HepG2 (cell line): ENCODE measurements at regions not wholly inside any gene's neighbourhood (a gene's known extent, or its start where the extent isn't known, plus 50 kb on each side); places are given as distances from the start of the nearest gene placed in this dataset.

Experiments used
- ATAC-seq: fragments of 200-7000 bp; cut with Tn5 transposase; 3 replicates; pipeline ENCODE4 v1.9.1; 2020; ENCODE audit warnings: mild to moderate bottlenecking, moderate library complexity
- BruUV-seq: library from RNA; stranded (reverse); fragments of 400-500 nt; replicated peaks from 2 replicates; lab custom pipeline; 2021; lab: Mats Ljungman, UMichigan
- CTCF ChIA-PET: fragments of 300-600 bp; formaldehyde crosslinking; extraction: SDS; loops from one replicate; lab custom pipeline; 2021; ENCODE audit warnings: low total read pairs, inconsistent platforms, low intra/inter-chr PET ratio; lab: Yijun Ruan, JAX
- POLR2A ChIA-PET: fragments of 350-600 bp; sonication (Branson Sonifier 250); formaldehyde crosslinking; loops from one replicate; lab custom pipeline; 2020; ENCODE audit warnings: antibody characterized with exemption, inconsistent platforms; lab: Yijun Ruan, JAX
- DNase-seq: peaks from one replicate; pipeline ENCODE4 v3.0.0-alpha.2; 2015; ENCODE audit warnings: low spot score
- FAIRE-seq: peaks from 3 replicates; lab custom pipeline; 2011; peaks lifted over from hg19 to GRCh38; lab: Jason Lieb, UNC
- H2AFZ ChIP-seq: one replicate; pipeline ENCODE4 v1.6.1; 2011; ENCODE audit warnings: low read length, inconsistent platforms
- H3K27ac ChIP-seq: fragments of 300-600 bp; 3 replicates; pipeline ENCODE4 v1.8.0; 2011; ENCODE audit warnings: mixed run types, mild to moderate bottlenecking, mixed read lengths, low read length, inconsistent platforms; ENCODE audit not compliant: insufficient read depth; ENCODE audit errors: extremely low read length
- H3K27me3 ChIP-seq, 2 experiments: fragments of 200-600 bp in 1 of 2; 2 replicates in 1 of 2; 3 replicates in 1 of 2; pipeline versions ENCODE4 v1.6.0 to v1.8.0; 2011; ENCODE audit warnings: low read length in 2 of 2, mild to moderate bottlenecking in 2 of 2, moderate library complexity in 2 of 2, inconsistent platforms in 1 of 2; ENCODE audit not compliant: insufficient read depth in 2 of 2, control insufficient read depth in 1 of 2
- H3K36me3 ChIP-seq, 2 experiments: fragments of 200-600 bp in 1 of 2; replicated peaks in 1 of 2; 2 replicates in 1 of 2; 3 replicates in 1 of 2; pipeline versions ENCODE4 v1.5.1 to v1.8.0; 2011; ENCODE audit warnings: low read length in 2 of 2, inconsistent platforms in 1 of 2; ENCODE audit not compliant: insufficient read depth in 2 of 2, control insufficient read depth in 1 of 2
- H3K4me1 ChIP-seq: 2 replicates; pipeline ENCODE4 v1.5.1; 2012; ENCODE audit warnings: low read length, inconsistent platforms; ENCODE audit not compliant: insufficient read depth
- H3K4me2 ChIP-seq: 2 replicates; pipeline ENCODE4 v1.6.0; 2011; ENCODE audit warnings: low read depth, low read length, inconsistent platforms
- H3K4me3 ChIP-seq, 3 experiments: fragments of 200-600 bp in 1 of 3; sonication (generic), shearing (Covaris generic) in 1 of 3; replicated peaks in 1 of 3; 2 replicates each; pipeline ENCODE4 v1.5.1; 2011 to 2016; ENCODE audit warnings: low read length in 3 of 3, inconsistent platforms in 2 of 3, low read depth in 2 of 3, mild to moderate bottlenecking in 2 of 3, control low read depth in 1 of 3, mixed read lengths in 1 of 3; ENCODE audit not compliant: insufficient read depth in 1 of 3
- H3K79me2 ChIP-seq: one replicate; pipeline ENCODE4 v1.6.1; 2011; ENCODE audit warnings: low read length, inconsistent platforms; ENCODE audit not compliant: insufficient read depth
- H3K9ac ChIP-seq: 2 replicates; pipeline ENCODE4 v1.6.0; 2011; ENCODE audit warnings: mild to moderate bottlenecking, low read depth, low read length, inconsistent platforms; ENCODE audit not compliant: insufficient read depth
- H3K9me3 ChIP-seq: 2 replicates; pipeline ENCODE4 v1.5.1; 2012; ENCODE audit warnings: mild to moderate bottlenecking, low read length
- H4K20me1 ChIP-seq: 2 replicates; pipeline ENCODE4 v1.6.0; 2011; ENCODE audit warnings: inconsistent platforms, mild to moderate bottlenecking, low read length, moderate library complexity; ENCODE audit not compliant: insufficient read depth
- AFF4 ChIP-seq: sonication (generic); formaldehyde crosslinking; IDR thresholded peaks from 2 replicates; pipeline ENCODE4 v1.4.0; 2020; ENCODE audit warnings: missing genetic modification reagents
- BCLAF1 ChIP-seq: fragments of 450-650 bp; IDR thresholded peaks from 2 replicates; pipeline ENCODE4 v1.6.1; 2017; ENCODE audit warnings: mild to moderate bottlenecking
- DNMT1 ChIP-seq: sonication (generic); formaldehyde crosslinking; IDR thresholded peaks from 2 replicates; pipeline ENCODE4 v1.5.1; 2020; ENCODE audit warnings: mild to moderate bottlenecking, missing genetic modification reagents
- FOXA3 ChIP-seq: IDR thresholded peaks from 2 replicates; pipeline ENCODE4 v1.6.1; 2016; ENCODE audit warnings: missing genetic modification reagents, missing compliant biosample characterization
- GTF2F1 ChIP-seq: fragments of 150-350 bp; IDR thresholded peaks from 2 replicates; pipeline ENCODE4 v1.6.1; 2014; ENCODE audit warnings: low read length
- HNRNPK ChIP-seq: fragments of 200-400 bp; formaldehyde crosslinking; IDR thresholded peaks from 2 replicates; pipeline ENCODE4 v1.6.1; 2018; ENCODE audit warnings: low read length, low read depth, moderate library complexity, mild to moderate bottlenecking; ENCODE audit not compliant: poor library complexity, severe bottlenecking
- RCOR2 ChIP-seq: IDR thresholded peaks from 2 replicates; pipeline ENCODE4 v1.6.1; 2016; ENCODE audit warnings: missing biosample characterization, missing genetic modification reagents
- TRAFD1 ChIP-seq: sonication (generic); formaldehyde crosslinking; IDR thresholded peaks from 2 replicates; pipeline ENCODE4 v1.5.1; 2020; ENCODE audit warnings: missing genetic modification reagents, mild to moderate bottlenecking, borderline replicate concordance
- ZBTB1 ChIP-seq: sonication (generic); formaldehyde crosslinking; IDR thresholded peaks from 2 replicates; pipeline ENCODE4 v1.4.0; 2020; ENCODE audit warnings: missing genetic modification reagents, borderline replicate concordance
- ZNF24 ChIP-seq: fragments of 450-650 bp; IDR thresholded peaks from 2 replicates; pipeline ENCODE4 v1.6.1; 2017; ENCODE audit warnings: antibody characterized with exemption, mild to moderate bottlenecking
- ZNF737 ChIP-seq: sonication (generic); formaldehyde crosslinking; IDR thresholded peaks from 2 replicates; pipeline ENCODE4 v1.5.0; 2020; ENCODE audit warnings: missing genetic modification reagents, mild to moderate bottlenecking, borderline replicate concordance
- WGBS: methylation state at CpG from one replicate; pipeline ENCODE4 v1.1.6; 2017; ENCODE audit warnings: low lambda C conversion rate; 5-methylcytosine and 5-hydroxymethylcytosine counted together
- in situ Hi-C: cut with HindIII; loops from 2 replicates; pipeline ENCODE4 v1.10.0; 2017; ENCODE audit warnings: low pct_unique_long_range_greater_than_20kb; ENCODE audit not compliant: extremely low pct_ligation_motif_present
- intact Hi-C: fragments of 100-400 bp; cut with micrococcal nuclease; formaldehyde crosslinking; loops from one replicate; pipeline ENCODE4 v1.10.0; 2022; ENCODE audit not compliant: unreplicated experiment

- TF ChIP-seq AFF4 (CRISPR knock-in tag) (no peak), GTF2F1 (no peak)
- TF ChIP-seq, all 625 proteins: peak for 0
These were observed 728.8 kb downstream of the TYW1 start (continued) for GRCh38 chr7:67725423-67725822.

GRCh38 chr7:67729771-67730170 lies 733.1 kb downstream of the TYW1 start:
- Histone ChIP-seq H3K36me3 (no peaks in the 10 kb centered on the region), H3K9me3 (no peaks in the 10 kb centered on the region), H3K4me2 (no peak overlapping the region), H2AFZ (no peak overlapping the region), H3K9ac (no peak overlapping the region), H3K4me3 (no peak overlapping the region), H3K27me3 (no peaks in the 10 kb centered on the region), H3K4me1 (no peaks in the 10 kb centered on the region), H3K27ac (no peak overlapping the region), H4K20me1 (no peaks in the 10 kb centered on the region), H3K79me2 (no peaks in the 10 kb centered on the region)
- FAIRE-seq (no peak), DNase-seq (no peak), ATAC-seq (no peak)
- intact Hi-C loops = no loop called here
- TF ChIP-seq TRAFD1 (CRISPR knock-in tag) (no peak), FOXA3 (CRISPR knock-in tag) (no peak), ZBTB1 (CRISPR knock-in tag) (no peak), ZNF24 (no peak), ZNF737 (CRISPR knock-in tag) (no peak), RCOR2 (CRISPR knock-in tag) (no peak), HNRNPK (no peak), BCLAF1 (no peak), DNMT1 (no peak)
- CTCF ChIA-PET = no interaction called here
- BruUV-seq = no TSS peak
- in situ Hi-C loops = no loop called here
- POLR2A ChIA-PET = no interaction called here
- 14% methylated on average over 7 of the region's 7 CpGs for WGBS
